HG02870 (cell line): ENCODE measurements at regions not wholly inside any gene's neighbourhood (a gene's known extent, or its start where the extent isn't known, plus 50 kb on each side); places are given as distances from the start of the nearest gene placed in this dataset.
"Not testable (repeated sequence)": the region's sequence is repeated elsewhere in the genome, so short reads cannot be mapped to it uniquely, and the experiment has no call there.

Source experiments
- ATAC-seq: cut with Tn5 transposase; IDR thresholded peaks from one replicate; pipeline ENCODE4 v1.9.1; 2021; ENCODE audit warnings: mild to moderate bottlenecking, moderate library complexity; ENCODE audit not compliant: unreplicated experiment

DNA sequence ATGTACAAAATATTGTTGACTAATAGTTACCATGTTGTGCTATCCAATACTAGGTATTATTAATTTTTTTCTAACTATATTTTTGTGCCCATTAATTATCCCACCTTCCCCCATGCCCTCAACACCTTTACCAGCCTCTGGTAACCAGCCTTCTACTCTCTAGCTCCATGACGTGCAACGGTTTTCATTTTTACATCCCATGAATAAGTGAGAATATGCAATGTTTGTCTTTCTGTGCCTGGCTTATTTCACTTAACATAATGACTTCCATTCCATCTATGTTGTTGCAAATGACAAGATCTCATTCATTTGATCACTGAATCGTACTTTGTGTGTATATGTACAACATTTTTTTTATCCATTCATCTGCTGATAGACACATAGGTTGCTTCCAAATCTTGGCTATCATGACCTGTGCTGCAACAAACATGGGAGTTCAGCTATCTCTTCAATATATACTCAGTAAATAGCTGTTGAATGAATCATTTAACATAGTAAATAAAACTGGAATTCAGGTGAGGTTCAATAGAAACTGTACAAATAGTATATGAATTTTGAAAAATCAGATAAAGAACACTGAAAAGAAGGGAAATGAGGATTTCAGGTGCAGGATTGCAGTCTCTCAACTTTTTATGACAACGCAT lies 509.0 kb upstream of the MIR17HG start:
- ATAC-seq: no peak

DNA sequence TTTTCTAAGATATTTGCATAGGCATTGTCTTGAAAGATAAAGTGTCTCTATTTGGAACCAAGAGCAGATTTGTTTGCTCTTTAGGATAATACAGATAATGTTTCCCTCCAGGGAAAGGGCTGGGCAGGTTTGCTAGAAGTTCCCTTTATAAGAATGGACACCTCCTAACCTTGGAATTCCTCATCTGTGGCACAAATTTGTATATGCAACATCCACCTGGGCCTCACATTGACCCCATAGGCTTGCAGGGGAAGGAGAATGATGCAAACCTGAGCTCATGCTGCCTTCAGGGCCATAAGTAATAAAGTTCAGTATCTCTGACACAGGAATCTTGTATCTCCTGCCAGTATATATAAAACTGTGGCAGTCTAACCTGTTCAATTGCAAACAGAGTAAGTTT lies 508.4 kb upstream of the MIR17HG start:
- no peak for ATAC-seq

- no peak for ATAC-seq
These were observed 500.6 kb upstream of the MIR17HG start for GRCh38 chr13:90846936-90847335.

DNA sequence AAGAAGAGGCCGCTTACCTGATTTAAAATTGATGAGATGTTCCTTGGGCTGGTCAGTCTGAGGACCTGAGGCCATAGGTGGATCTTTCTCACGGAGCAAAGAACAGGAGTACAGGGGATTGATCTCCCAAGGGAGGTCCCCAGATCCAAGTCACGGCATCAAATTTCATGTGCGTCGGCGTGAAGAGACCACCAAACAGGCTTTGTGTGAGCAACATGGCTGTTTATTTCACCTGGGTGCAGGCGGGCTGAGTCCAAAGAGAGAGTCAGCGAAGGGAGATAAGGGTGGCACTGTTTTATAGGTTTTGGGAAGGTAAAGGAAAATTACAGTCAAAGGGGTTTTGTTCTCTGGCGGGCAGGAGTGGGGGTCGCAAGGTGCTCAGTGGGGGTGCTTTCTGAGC lies 493.8 kb upstream of the MIR17HG start:
- ATAC-seq: not testable (repeated sequence)

DNA sequence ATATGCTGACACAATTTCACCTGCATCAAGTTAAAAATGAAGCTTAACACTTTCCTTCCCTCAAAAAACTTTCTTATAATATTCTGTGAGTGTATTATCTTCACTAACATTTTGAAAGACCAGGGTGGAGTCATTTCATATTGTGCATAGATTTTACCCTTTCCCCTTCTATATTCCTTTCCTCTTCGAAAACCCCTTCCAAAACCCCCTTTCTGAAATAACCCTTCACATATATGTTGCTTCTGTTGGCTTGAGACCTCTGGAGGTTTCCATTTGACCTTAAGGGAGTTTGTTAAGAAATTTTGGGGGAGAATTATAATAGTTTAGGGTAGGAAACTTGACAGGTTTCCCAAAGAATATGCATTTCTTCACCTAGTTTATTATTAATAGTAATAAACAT lies 489.6 kb upstream of the MIR17HG start:
- ATAC-seq: no peak

- no peak for ATAC-seq
These were observed 481.5 kb upstream of the MIR17HG start for GRCh38 chr13:90866006-90866405.

- ATAC-seq: peak; percentile 98
These were observed 480.2 kb upstream of the MIR17HG start for GRCh38 chr13:90867336-90867683.

DNA sequence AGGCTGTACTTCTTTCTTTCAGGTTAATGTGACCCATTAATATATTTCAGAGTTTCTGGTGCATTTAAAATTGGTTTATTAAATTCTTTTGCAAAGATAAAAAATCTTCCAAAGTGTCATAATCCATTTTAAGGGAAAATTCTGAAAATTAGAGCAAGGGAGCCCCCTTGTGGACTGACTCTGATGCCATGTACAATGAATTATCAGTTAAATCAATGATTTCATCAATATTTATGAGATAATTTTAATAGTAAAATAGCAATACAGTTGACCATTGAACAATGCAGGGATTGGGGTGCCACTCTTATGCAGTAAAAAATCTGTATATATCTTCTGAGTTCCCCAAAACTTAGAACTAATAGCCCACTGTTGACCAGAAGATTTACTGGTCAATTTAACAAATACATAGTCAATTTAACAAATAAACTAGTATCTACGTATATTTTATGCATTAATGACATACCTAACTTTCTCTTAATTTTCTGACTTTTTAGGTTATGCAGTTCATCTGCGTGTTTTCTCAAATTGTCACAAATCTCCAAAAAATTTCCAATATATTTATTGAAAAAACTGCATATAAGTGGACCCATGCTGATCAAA lies 479.1 kb upstream of the MIR17HG start:
- ATAC-seq: no peak

GRCh38 chr13:90869580-90869979 lies 477.9 kb upstream of the MIR17HG start:
- ATAC-seq: no peak

DNA sequence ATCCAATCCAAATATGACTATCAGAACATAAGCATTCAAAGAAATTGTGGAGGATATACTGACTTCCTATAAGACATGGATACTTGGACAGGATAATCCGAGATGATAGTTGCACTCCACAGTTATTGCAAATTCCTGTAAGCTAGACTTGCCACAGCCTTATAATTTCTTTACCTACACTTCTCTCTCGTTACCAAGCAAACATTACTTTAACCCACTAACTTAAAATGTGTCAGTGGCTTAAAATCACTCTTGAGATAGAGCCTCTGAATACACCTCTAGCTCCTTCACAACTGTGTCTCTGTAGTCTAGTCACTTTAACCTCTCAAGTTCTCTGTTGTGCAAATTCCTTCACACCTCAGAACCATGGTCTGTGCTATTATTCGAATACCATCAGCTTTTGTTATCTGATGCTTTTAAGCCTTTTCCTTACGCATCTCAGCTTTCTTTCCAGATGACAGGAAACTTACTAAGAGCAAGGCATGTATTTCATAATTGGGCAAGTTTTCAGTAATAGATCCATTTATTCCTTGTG lies 474.9 kb upstream of the MIR17HG start:
- ATAC-seq: no peak

DNA sequence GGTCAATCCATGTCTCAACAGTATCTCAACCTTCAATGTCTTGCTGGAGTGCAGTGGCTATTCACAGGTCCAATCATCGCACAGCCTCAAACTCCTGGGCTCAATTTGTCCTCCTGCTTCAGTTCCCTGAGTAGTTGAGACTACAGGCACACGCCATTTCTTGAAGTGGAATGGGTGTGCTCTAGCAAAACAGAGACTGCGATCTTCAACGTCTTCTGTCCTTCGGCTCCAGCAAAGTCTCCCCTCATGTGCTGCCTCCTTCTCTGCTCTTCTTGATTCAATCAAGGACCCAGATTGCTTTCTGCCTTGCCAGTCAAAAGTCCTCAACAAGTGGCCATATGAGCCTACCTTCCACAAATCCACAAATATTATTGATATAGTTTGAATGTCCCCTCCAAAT lies 466.7 kb upstream of the MIR17HG start:
- ATAC-seq: no peak

DNA sequence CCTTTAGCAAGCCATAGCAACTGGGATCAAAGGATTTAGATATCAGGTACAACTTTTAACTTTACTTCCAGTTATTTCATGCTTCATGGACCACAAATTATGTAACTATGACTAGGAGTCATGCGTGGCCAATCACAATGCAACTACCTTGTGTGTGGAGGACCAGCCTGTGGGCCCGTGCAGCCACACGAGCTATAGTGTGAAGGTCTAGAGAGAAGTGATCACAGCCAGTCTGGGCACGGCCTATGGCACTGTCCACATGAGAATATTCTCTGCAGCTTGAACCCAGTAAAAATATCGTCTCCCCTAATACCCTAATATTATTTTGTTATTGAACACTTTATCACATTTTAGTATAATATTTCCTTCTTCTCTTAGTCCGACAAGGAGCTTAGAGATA lies 464.9 kb upstream of the MIR17HG start:
- ATAC-seq: no peak

DNA sequence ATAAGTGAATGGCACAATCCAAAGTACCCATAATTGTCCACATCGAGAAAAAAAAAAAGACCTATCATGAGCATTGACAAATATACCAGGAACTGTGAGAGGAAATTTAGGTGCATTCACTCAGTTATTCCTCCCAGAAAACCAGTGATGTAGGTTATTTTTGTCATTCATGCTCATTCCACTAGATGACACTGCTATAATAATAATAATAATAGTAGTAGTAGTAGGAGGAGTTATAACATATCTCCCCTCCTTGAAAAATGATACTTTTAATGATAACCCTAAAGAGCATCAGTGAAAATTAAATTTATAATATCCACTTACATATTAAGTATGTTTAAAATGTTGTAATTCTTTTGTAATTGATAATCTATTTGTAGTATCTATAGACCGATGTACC lies 463.9 kb upstream of the MIR17HG start:
- no peak for ATAC-seq

- no peak for ATAC-seq
These were observed 463.4 kb upstream of the MIR17HG start for GRCh38 chr13:90884066-90884465.

DNA sequence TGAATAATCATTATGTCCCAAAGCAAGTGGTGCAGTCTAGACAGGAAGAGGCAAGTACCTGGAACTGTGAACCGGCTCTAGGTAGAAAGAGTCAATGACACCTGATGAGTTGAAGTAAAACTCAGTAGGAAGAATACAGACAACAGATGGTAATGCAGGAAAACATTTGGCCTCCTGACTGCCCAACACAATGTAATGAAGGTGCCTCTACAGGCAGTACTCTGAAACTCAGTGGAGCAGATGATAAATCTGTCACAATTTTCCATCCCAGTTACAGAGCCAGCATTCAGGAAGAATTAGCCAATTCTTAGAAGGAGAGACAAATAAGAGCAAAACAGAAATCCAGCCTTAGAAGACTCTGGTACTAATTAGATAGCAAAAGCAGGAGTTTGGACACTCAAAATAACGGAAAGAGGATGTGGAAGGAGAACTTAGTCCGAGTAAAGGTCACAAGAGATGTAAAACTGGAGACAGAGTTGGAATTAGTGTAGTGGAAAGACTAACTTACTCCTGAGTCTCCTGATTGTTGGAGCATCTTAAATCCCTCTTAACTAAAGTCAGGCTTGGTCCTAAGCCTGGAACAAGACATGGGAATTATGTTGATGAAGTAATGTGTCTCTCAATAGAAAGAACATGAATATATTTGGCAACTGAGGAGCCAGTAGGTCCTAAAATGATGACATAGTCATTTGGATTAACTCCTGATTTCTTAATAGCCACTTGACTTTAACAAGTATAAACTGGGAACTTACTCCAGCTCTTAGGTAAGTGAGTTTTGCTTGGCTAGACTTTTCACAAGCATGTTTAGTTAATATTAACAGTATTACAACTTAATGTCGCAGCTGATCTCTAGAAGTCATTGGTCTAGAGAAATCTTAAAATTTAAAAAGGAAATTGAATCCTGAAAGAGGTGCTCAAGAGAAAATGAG lies 457.3 kb upstream of the MIR17HG start:
- no peak for ATAC-seq

GRCh38 chr13:90891329-90891728 lies 456.2 kb upstream of the MIR17HG start:
- no peak for ATAC-seq

- not testable (repeated sequence) for ATAC-seq
These were observed 454.3 kb upstream of the MIR17HG start for GRCh38 chr13:90893199-90893598.

DNA sequence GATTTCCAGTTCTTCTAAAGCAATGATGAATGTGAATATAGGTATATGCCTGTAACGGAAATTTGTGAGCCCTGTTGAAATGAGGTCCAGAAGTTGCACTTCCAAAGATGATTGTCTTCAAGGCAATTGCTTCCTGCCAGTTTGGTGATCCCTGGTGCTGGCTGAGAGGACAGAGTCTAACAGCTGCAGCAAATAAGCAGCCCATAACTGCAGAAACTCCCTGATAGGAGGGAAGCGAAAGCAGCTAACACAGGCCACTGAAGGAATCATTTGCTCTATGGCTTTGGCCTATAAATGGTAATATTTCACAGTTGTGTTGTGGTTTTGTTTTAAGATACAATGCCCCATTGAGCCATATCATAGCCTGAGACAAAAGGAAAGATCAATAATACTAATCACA lies 451.5 kb upstream of the MIR17HG start:
- no peak for ATAC-seq

- no peak for ATAC-seq
These were observed 448.7 kb upstream of the MIR17HG start for GRCh38 chr13:90898811-90899210.

DNA sequence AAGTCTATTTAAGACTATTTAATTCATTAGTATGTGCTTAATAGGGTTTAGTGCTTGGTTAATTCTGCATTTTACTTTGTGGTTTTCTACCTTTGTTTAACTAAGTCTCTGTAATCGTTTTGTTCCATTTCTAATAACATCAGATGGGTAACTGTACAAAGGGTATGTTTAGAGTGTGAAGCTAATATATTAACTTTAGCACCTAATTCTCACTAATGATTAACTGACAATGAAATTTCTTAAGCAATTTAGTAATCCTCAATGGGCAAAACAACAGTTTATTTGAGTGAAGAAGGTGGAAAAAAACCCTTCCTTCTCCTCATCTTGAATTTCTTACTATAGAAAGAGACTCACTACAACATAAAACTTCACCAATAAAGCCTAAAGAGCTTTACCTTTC lies 448.1 kb upstream of the MIR17HG start:
- ATAC-seq: no peak

- ATAC-seq: no peak
These were observed 445.2 kb upstream of the MIR17HG start for GRCh38 chr13:90902255-90902654.

DNA sequence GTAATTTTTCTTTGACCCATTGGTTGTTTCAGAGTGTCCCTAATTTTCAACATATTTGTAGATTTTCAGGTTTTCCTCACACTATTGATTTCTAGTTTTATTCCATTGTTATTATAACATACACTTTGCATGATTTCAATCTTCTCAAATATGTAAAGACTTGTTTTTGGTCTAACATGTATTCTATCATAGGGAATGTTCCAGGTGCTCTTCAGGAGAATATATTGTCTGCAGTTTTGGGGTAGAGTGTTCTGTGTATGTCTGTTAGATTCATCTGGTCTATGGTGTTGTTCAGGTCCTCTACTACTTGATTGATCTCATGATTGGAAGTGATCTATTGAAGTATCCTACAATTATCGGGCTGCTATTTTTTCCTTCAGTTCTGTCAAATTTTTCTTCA lies 440.9 kb upstream of the MIR17HG start:
- no peak for ATAC-seq
